HCT116 (cell line): ENCODE measurements at regions not wholly inside any gene's neighbourhood (a gene's known extent, or its start where the extent isn't known, plus 50 kb on each side); places are given as distances from the start of the nearest gene placed in this dataset.

Experiments
- ATAC-seq: fragments of 200-7000 bp; cut with Tn5 transposase; 2 replicates; pipeline ENCODE4 v1.9.1; 2020; ENCODE audit warnings: mild to moderate bottlenecking, moderate library complexity
- BruUV-seq: library from RNA; stranded (reverse); fragments of 400-500 nt; replicated peaks from 2 replicates; lab custom pipeline; 2021; lab: Mats Ljungman, UMichigan
- CTCF ChIA-PET: fragments of 300-600 bp; sonication (Branson Sonifier 250); formaldehyde crosslinking; loops from one replicate; lab custom pipeline; 2021; ENCODE audit warnings: antibody characterized with exemption; lab: Charles Lee
- POLR2A ChIA-PET: fragments of 300-600, 350-600 bp; sonication (Branson Sonifier 250); formaldehyde crosslinking; loops from one replicate; lab custom pipeline; 2021; ENCODE audit warnings: antibody characterized with exemption; lab: Charles Lee
- RAD21 ChIA-PET, 2 experiments: fragments of 300-600 bp; sonication (Branson Sonifier 250); formaldehyde crosslinking; loops; one replicate each; lab custom pipeline; 2023; ENCODE audit warnings: low total read pairs in 2 of 2; ENCODE audit not compliant: uncharacterized antibody in 2 of 2, unreplicated experiment in 2 of 2, low non-redundant PET in 1 of 2; lab: Charles Lee
- DNase-seq: peaks from one replicate; pipeline ENCODE4 v3.0.0-alpha.2; 2010; ENCODE audit warnings: low read depth, low spot score
- H2AFZ ChIP-seq: fragments of 200-600 bp; shearing (Covaris generic), sonication (generic); 2 replicates; pipeline ENCODE4 v1.6.1; 2017; ENCODE audit warnings: low read depth, mixed run types, mixed read lengths, antibody characterized with exemption, low read length; ENCODE audit not compliant: poor library complexity, severe bottlenecking
- H3K27ac ChIP-seq: 2 replicates; pipeline ENCODE4 v1.5.1; 2012; ENCODE audit warnings: low read depth, low read length
- H3K27me3 ChIP-seq: fragments of 200-600 bp; sonication (generic); 2 replicates; pipeline ENCODE4 v1.6.1; 2016; ENCODE audit warnings: mixed run types, low read length, mixed read lengths; ENCODE audit not compliant: insufficient read depth
- H3K36me3 ChIP-seq, 2 experiments: fragments of 200-500 bp in 1 of 2; fragments of 200-600 bp in 1 of 2; sonication (Bioruptor generic) in 1 of 2; sonication (generic) in 1 of 2; 2 replicates each; pipeline versions ENCODE4 v1.5.1 to v1.6.1; 2014 to 2016; ENCODE audit warnings: low read length in 2 of 2, inconsistent platforms in 1 of 2, mixed read lengths in 1 of 2, mixed run types in 1 of 2; ENCODE audit not compliant: insufficient read depth in 2 of 2, control insufficient read depth in 1 of 2
- H3K4me1 ChIP-seq, 2 experiments: fragments of 200-600 bp in 1 of 2; sonication (generic) in 1 of 2; 2 replicates each; pipeline versions ENCODE4 v1.5.1 to v1.6.1; 2012 to 2017; ENCODE audit warnings: low read length in 2 of 2, inconsistent platforms in 1 of 2, mild to moderate bottlenecking in 1 of 2, mixed read lengths in 1 of 2, mixed run types in 1 of 2, moderate library complexity in 1 of 2; ENCODE audit not compliant: insufficient read depth in 2 of 2, control insufficient read depth in 1 of 2
- H3K4me2 ChIP-seq: fragments of 200-600 bp; sonication (generic); 2 replicates; pipeline ENCODE4 v1.6.1; 2017; ENCODE audit warnings: mixed run types, low read length, mixed read lengths
- H3K4me3 ChIP-seq, 2 experiments: fragments of 200-600 bp in 1 of 2; sonication (generic) in 1 of 2; replicated peaks in 1 of 2; 2 replicates each; pipeline ENCODE4 v1.5.1; 2011 to 2016; ENCODE audit warnings: low read length in 2 of 2, control low read depth in 1 of 2, low read depth in 1 of 2, mild to moderate bottlenecking in 1 of 2, mixed read lengths in 1 of 2, mixed run types in 1 of 2
- H3K79me2 ChIP-seq: fragments of 200-600 bp; sonication (generic); 2 replicates; pipeline ENCODE4 v1.6.1; 2017; ENCODE audit warnings: mild to moderate bottlenecking, mixed run types, low read length, moderate library complexity, mixed read lengths; ENCODE audit not compliant: insufficient read depth
- H3K9ac ChIP-seq: fragments of 200-600 bp; sonication (generic); 2 replicates; pipeline ENCODE4 v1.6.1; 2016; ENCODE audit warnings: low read length, mixed read lengths
- H3K9me2 ChIP-seq: fragments of 200-600 bp; sonication (generic), shearing (Covaris generic); 2 replicates; pipeline ENCODE4 v1.6.1; 2017; ENCODE audit warnings: mixed run types, mild to moderate bottlenecking, moderate library complexity; ENCODE audit not compliant: insufficient read depth
- H3K9me3 ChIP-seq, 2 experiments: fragments of 200-500 bp in 1 of 2; fragments of 200-600 bp in 1 of 2; sonication (Bioruptor generic) in 1 of 2; sonication (generic) in 1 of 2; 2 replicates each; pipeline ENCODE4 v1.6.1; 2014 to 2017; ENCODE audit warnings: low read length in 2 of 2, mixed read lengths in 2 of 2, inconsistent platforms in 1 of 2, low read depth in 1 of 2, mild to moderate bottlenecking in 1 of 2, mixed run types in 1 of 2, moderate library complexity in 1 of 2; ENCODE audit not compliant: control insufficient read depth in 1 of 2, insufficient read depth in 1 of 2
- H4K20me1 ChIP-seq: fragments of 200-600 bp; sonication (generic), shearing (Covaris generic); 2 replicates; pipeline ENCODE4 v1.6.1; 2017; ENCODE audit warnings: mixed run types, mild to moderate bottlenecking, moderate library complexity; ENCODE audit not compliant: insufficient read depth
- CBX3 ChIP-seq: IDR thresholded peaks from 2 replicates; pipeline ENCODE4 v1.6.1; 2012; ENCODE audit warnings: low read depth
- CEBPB ChIP-seq: IDR thresholded peaks from 2 replicates; pipeline ENCODE4 v1.6.1; 2012; ENCODE audit warnings: low read depth
- EGR1 ChIP-seq: IDR thresholded peaks from 2 replicates; pipeline ENCODE4 v1.6.1; 2012; ENCODE audit warnings: low read depth
- ELF1 ChIP-seq: IDR thresholded peaks from 2 replicates; pipeline ENCODE4 v1.6.1; 2012; ENCODE audit warnings: low read depth, borderline replicate concordance
- EZH2 ChIP-seq: fragments of 200-600 bp; sonication (generic); IDR thresholded peaks from 2 replicates; pipeline ENCODE4 v1.6.1; 2017; ENCODE audit warnings: antibody characterized with exemption, mixed run types
- EZH2phosphoT487 ChIP-seq: fragments of 200-600 bp; IDR thresholded peaks from 2 replicates; pipeline ENCODE4 v1.6.1; 2018; ENCODE audit warnings: antibody characterized with exemption, borderline replicate concordance
- POLR2AphosphoS5 ChIP-seq: IDR thresholded peaks from 2 replicates; pipeline ENCODE4 v1.6.1; 2011; ENCODE audit warnings: mild to moderate bottlenecking, low read depth, low read length, moderate library complexity
- SP1 ChIP-seq: IDR thresholded peaks from 2 replicates; pipeline ENCODE4 v1.6.1; 2012; ENCODE audit warnings: low read depth
- SRF ChIP-seq: IDR thresholded peaks from 2 replicates; pipeline ENCODE4 v1.6.1; 2012; ENCODE audit warnings: low read depth
- ZFX ChIP-seq: fragments of 450-650 bp; IDR thresholded peaks from 2 replicates; pipeline ENCODE4 v1.6.1; 2017
- ZNF274 ChIP-seq: fragments of 200-500 bp; sonication (Bioruptor generic); IDR thresholded peaks from 2 replicates; pipeline ENCODE4 v1.6.1; 2014; ENCODE audit warnings: mild to moderate bottlenecking, low read depth, low read length, inconsistent platforms
- intact Hi-C: fragments of 100-400 bp; cut with micrococcal nuclease; formaldehyde crosslinking; loops from 2 replicates; pipeline ENCODE4 v1.10.0; 2022
- TF ChIP-seq, protein P1 (sequence below), 3 experiments: fragments of 200-600 bp in 1 of 3; sonication (generic) in 1 of 3; IDR thresholded peaks in 2 of 3; conservative IDR thresholded peaks in 1 of 3; 2 replicates each; pipeline ENCODE4 v1.5.1; 2012 to 2017; ENCODE audit warnings: low read depth in 2 of 3, low read length in 2 of 3, antibody characterized with exemption in 1 of 3, borderline replicate concordance in 1 of 3, control low read depth in 1 of 3, mild to moderate bottlenecking in 1 of 3, mixed read lengths in 1 of 3, mixed run types in 1 of 3, moderate library complexity in 1 of 3; ENCODE audit not compliant: insufficient read depth in 1 of 3
- TF ChIP-seq, protein P2 (sequence below): IDR thresholded peaks from 2 replicates; pipeline ENCODE4 v1.6.1; 2012

DNA sequence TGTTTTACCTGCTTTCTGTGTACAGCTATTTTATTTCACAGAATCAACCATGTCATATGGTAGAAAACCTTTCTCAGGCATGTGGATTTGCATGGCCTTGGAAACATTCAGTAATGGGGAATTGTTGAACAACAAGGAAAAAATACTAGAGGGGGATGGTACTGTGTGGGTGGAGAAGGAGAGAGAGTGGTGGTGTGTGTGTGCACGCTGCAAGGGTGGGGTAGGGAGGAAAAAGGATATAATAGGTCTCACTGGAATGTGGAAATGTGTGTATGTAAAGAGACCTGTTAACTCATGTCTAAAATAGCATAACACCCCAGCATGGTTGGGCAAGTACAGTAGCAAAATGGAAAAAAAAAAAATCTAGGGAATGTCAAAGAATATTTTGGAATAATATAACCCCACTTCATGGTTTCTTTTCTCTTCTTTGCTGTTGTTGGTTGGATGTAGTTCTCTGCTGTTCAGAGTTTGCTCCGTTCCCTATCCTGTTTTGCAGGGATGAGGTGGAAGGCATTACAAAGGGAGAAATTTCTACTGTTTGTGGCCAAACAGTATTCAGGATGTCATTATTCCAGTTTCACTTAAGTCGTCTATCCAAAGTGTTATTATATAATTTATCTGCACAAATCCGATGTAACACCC is 93.9 kb upstream of the CITED2 start:
- Histone ChIP-seq H3K4me3 (no peak overlapping the region), H3K9ac (no peak overlapping the region), H3K4me1 (no peaks in the 10 kb centered on the region; a peak in 1 of 4 replicates), H3K79me2 (no peaks in the 10 kb centered on the region), H4K20me1 (no peaks in the 10 kb centered on the region), H2AFZ (peak overlapping the region; percentile 26), H3K9me2 (no peaks in the 10 kb centered on the region), H3K9me3 (no peaks in the 10 kb centered on the region), H3K27ac (no peak overlapping the region), H3K27me3 (no peaks in the 10 kb centered on the region), H3K36me3 (no peaks in the 10 kb centered on the region), H3K4me2 (no peak overlapping the region)
- TF ChIP-seq ZFX (no peak), SP1 (no peak), CBX3 (no peak), POLR2AphosphoS5 (no peak)
- TF ChIP-seq, protein P1, sequence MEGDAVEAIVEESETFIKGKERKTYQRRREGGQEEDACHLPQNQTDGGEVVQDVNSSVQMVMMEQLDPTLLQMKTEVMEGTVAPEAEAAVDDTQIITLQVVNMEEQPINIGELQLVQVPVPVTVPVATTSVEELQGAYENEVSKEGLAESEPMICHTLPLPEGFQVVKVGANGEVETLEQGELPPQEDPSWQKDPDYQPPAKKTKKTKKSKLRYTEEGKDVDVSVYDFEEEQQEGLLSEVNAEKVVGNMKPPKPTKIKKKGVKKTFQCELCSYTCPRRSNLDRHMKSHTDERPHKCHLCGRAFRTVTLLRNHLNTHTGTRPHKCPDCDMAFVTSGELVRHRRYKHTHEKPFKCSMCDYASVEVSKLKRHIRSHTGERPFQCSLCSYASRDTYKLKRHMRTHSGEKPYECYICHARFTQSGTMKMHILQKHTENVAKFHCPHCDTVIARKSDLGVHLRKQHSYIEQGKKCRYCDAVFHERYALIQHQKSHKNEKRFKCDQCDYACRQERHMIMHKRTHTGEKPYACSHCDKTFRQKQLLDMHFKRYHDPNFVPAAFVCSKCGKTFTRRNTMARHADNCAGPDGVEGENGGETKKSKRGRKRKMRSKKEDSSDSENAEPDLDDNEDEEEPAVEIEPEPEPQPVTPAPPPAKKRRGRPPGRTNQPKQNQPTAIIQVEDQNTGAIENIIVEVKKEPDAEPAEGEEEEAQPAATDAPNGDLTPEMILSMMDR (IDR thresholded peaks at IDR 0.05 in 2 of 3, conservative IDR thresholded peaks at IDR 0.05 in 1 of 3; ENCODE audit: borderline replicate concordance in 1 of 3, insufficient read depth in 1 of 3, low read depth in 2 of 3, low read length in 2 of 3): no peak
- TF ChIP-seq, protein P2, sequence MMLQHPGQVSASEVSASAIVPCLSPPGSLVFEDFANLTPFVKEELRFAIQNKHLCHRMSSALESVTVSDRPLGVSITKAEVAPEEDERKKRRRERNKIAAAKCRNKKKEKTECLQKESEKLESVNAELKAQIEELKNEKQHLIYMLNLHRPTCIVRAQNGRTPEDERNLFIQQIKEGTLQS: no peak
- ATAC-seq (no peak), DNase-seq (no peak)
- ChIA-PET POLR2A (no interaction called here), CTCF (no interaction called here), RAD21 (no interaction called here)
- no TSS peak for BruUV-seq
- intact Hi-C loops: no loop called here

DNA sequence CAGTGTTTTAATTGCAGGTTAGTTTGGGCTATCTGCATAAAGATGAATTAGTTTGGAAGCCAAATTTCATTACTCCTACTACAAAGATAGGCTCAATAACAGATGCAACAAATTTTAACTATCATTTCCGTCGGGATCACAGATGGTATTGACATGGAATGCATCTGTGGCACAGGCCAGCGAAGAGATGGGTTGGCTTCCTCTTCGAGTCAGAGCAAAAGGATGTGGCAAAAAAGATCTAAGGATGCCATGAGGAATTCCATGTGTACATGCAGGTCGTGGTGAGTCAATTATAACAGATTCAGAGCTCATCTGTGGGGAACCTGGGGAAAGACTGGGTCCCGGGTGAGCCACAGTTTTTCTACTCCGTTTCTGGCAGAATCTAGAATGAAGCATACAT is 83.0 kb upstream of the CITED2 start:
- intact Hi-C loops: no loop called here
- no peak overlapping the region for H3K4me2 ChIP-seq
- no peaks in the 10 kb centered on the region for H3K4me1 ChIP-seq
- no peak overlapping the region for H3K9ac ChIP-seq
- H3K36me3 ChIP-seq: no peaks in the 10 kb centered on the region
- H3K79me2 ChIP-seq: no peaks in the 10 kb centered on the region
- ATAC-seq: no peak
- no peaks in the 10 kb centered on the region for H4K20me1 ChIP-seq
- H3K27me3 ChIP-seq: no peaks in the 10 kb centered on the region
- DNase-seq: no peak
- CTCF ChIA-PET: no interaction called here
- POLR2A ChIA-PET: no interaction called here
- no peaks in the 10 kb centered on the region; the same call in 1 of the 2 replicates for H3K9me2 ChIP-seq
- no TSS peak for BruUV-seq
- H2AFZ ChIP-seq: no peak overlapping the region
- H3K9me3 ChIP-seq: no peaks in the 10 kb centered on the region
- no peak overlapping the region for H3K27ac ChIP-seq
- H3K4me3 ChIP-seq: no peak overlapping the region
- TF ChIP-seq SRF (no peak), POLR2AphosphoS5 (no peak), ZFX (no peak), EZH2phosphoT487 (no peak), EZH2 (no peak), CEBPB (no peak), EGR1 (no peak), ELF1 (no peak), CBX3 (no peak), ZNF274 (no peak)
- TF ChIP-seq, protein P1 (IDR thresholded peaks at IDR 0.05 in 2 of 3, conservative IDR thresholded peaks at IDR 0.05 in 1 of 3; ENCODE audit: borderline replicate concordance in 1 of 3, insufficient read depth in 1 of 3, low read depth in 2 of 3, low read length in 2 of 3): no peak
- RAD21 ChIA-PET: no interaction called here
